ENCODE measurements at regions not wholly inside any gene's neighbourhood (a gene's known extent, or its start where the extent isn't known, plus 50 kb on each side); places are given as distances from the start of the nearest gene placed in this dataset.
"Not testable (repeated sequence)": the region's sequence is repeated elsewhere in the genome, so short reads cannot be mapped to it uniquely, and the experiment has no call there.

GRCh38 chr9:7456793-7457530 is 342.6 kb downstream of the DMAC1 start:
- DNase-seq, result no peak

GRCh38 chr9:7456377-7456776 is 343.2 kb downstream of the DMAC1 start:
- no peak for DNase-seq

- DNase-seq, result no peak
Observed at GRCh38 chr9:7454624-7455023, 345.0 kb downstream of the DMAC1 start.

GRCh38 chr9:7452378-7452777 is 347.2 kb downstream of the DMAC1 start:
- DNase-seq, result no peak

- DNase-seq, result no peak
Observed at GRCh38 chr9:7451062-7451461, 348.5 kb downstream of the DMAC1 start.

GRCh38 chr9:7443541-7443940 is 356.0 kb downstream of the DMAC1 start:
- DNase-seq, result no peak

GRCh38 chr9:7439355-7439995 is 360.1 kb downstream of the DMAC1 start:
- no peak for DNase-seq

GRCh38 chr9:7436754-7437153 is 362.8 kb downstream of the DMAC1 start:
- DNase-seq, result no peak

GRCh38 chr9:7433508-7434292 is 365.9 kb downstream of the DMAC1 start:
- DNase-seq, result no peak

GRCh38 chr9:7432989-7433388 is 366.6 kb downstream of the DMAC1 start:
- no peak for DNase-seq

GRCh38 chr9:7417397-7417796 is 382.2 kb downstream of the DMAC1 start:
- not testable (repeated sequence) for DNase-seq

GRCh38 chr9:7415836-7416235 is 383.7 kb downstream of the DMAC1 start:
- DNase-seq, result no peak

- DNase-seq, result no peak
Observed at GRCh38 chr9:7408845-7409244, 390.7 kb downstream of the DMAC1 start.

GRCh38 chr9:7407246-7407645 is 392.3 kb downstream of the DMAC1 start:
- DNase-seq, result no peak

GRCh38 chr9:7405924-7406604 is 393.5 kb downstream of the DMAC1 start:
- no peak for DNase-seq

- DNase-seq, result no peak
Observed at GRCh38 chr9:7403839-7404487, 395.6 kb downstream of the DMAC1 start.

GRCh38 chr9:7403028-7403389 is 396.6 kb downstream of the DMAC1 start:
- no peak for DNase-seq

GRCh38 chr9:7402334-7403027 is 397.1 kb downstream of the DMAC1 start:
- no peak for DNase-seq

GRCh38 chr9:7401116-7401515 is 398.5 kb downstream of the DMAC1 start:
- no peak for DNase-seq

GRCh38 chr9:7394002-7394774 is 405.4 kb downstream of the DMAC1 start:
- DNase-seq, result no peak

GRCh38 chr9:7392148-7392547 is 407.4 kb downstream of the DMAC1 start:
- DNase-seq, result no peak

All from NCI-H1694 treated with DMSO at 0.1 percent for 48 hours (cell line).